GM12878 (cell line): ENCODE measurements at regions not wholly inside any gene's neighbourhood (a gene's known extent, or its start where the extent isn't known, plus 50 kb on each side); places are given as distances from the start of the nearest gene placed in this dataset.
"Not testable (repeated sequence)": the region's sequence is repeated elsewhere in the genome, so short reads cannot be mapped to it uniquely, and the experiment has no call there.

Experiments
- ATAC-seq: fragments of 200-7000 bp; cut with Tn5 transposase; 3 replicates; pipeline ENCODE4 v1.9.1; 2020; ENCODE audit warnings: mild to moderate bottlenecking, moderate library complexity
- BruUV-seq: library from RNA; stranded (reverse); fragments of 400-500 nt; replicated peaks from 2 replicates; lab custom pipeline; 2021; lab: Mats Ljungman, UMichigan
- CTCF ChIA-PET: fragments of 300-600 bp; sonication (Branson Sonifier 250); formaldehyde crosslinking; extraction: SDS; loops from one replicate; lab custom pipeline; 2021; ENCODE audit warnings: inconsistent platforms; lab: Yijun Ruan, JAX
- POLR2A ChIA-PET: fragments of 350-600 bp; formaldehyde crosslinking; extraction: SDS; loops from one replicate; lab custom pipeline; 2021; ENCODE audit warnings: inconsistent platforms; lab: Charles Lee
- RAD21 ChIA-PET: fragments of 300-600 bp; sonication (Branson Sonifier 250); formaldehyde crosslinking; loops from one replicate; lab custom pipeline; 2023; ENCODE audit warnings: antibody characterized with exemption; ENCODE audit not compliant: unreplicated experiment; lab: Charles Lee
- SMC1A ChIA-PET: fragments of 300-600 bp; sonication (Branson Sonifier 250); formaldehyde crosslinking; loops from one replicate; lab custom pipeline; 2023; ENCODE audit not compliant: unreplicated experiment, uncharacterized antibody; lab: Charles Lee
- DNase-seq: peaks from one replicate; pipeline ENCODE4 v3.0.0-alpha.2; 2011; ENCODE audit warnings: low read depth, low spot score
- FAIRE-seq: peaks from 3 replicates; lab custom pipeline; 2011; peaks lifted over from hg19 to GRCh38; lab: Jason Lieb, UNC
- H2AFZ ChIP-seq: 2 replicates; pipeline ENCODE4 v1.6.0; 2011; ENCODE audit warnings: low read depth, low read length, control low read depth; ENCODE audit not compliant: control insufficient read depth
- H3K27ac ChIP-seq: 2 replicates; pipeline ENCODE4 v1.5.1; 2011; ENCODE audit warnings: control low read depth; ENCODE audit not compliant: control insufficient read depth, insufficient read depth
- H3K27me3 ChIP-seq, 2 experiments: replicated peaks in 1 of 2; 2 replicates each; pipeline versions ENCODE4 v1.6.0 to v1.6.1; 2011; ENCODE audit warnings: low read length in 1 of 2; ENCODE audit not compliant: control insufficient read depth in 2 of 2, insufficient read depth in 2 of 2
- H3K36me3 ChIP-seq, 2 experiments: 2 replicates each; pipeline ENCODE4 v1.5.1; 2011; ENCODE audit warnings: low read length in 1 of 2; ENCODE audit not compliant: control insufficient read depth in 2 of 2, insufficient read depth in 2 of 2
- H3K4me1 ChIP-seq: 2 replicates; pipeline ENCODE4 v1.6.1; 2011; ENCODE audit warnings: mild to moderate bottlenecking, low read length, moderate library complexity, mixed read lengths; ENCODE audit not compliant: control insufficient read depth, insufficient read depth
- H3K4me2 ChIP-seq: 2 replicates; pipeline ENCODE4 v1.6.0; 2011; ENCODE audit warnings: control low read depth; ENCODE audit not compliant: control insufficient read depth, insufficient read depth
- H3K4me3 ChIP-seq: fragments of 200-600 bp; sonication (generic); 2 replicates; pipeline ENCODE4 v1.5.1; 2016
- H3K79me2 ChIP-seq: 2 replicates; pipeline ENCODE4 v1.6.0; 2011; ENCODE audit warnings: low read length; ENCODE audit not compliant: control insufficient read depth, insufficient read depth
- H3K9ac ChIP-seq: 2 replicates; pipeline ENCODE4 v1.8.0; 2011; ENCODE audit warnings: low read length, control low read depth, mixed read lengths; ENCODE audit not compliant: control insufficient read depth, insufficient read depth
- H3K9me3 ChIP-seq: replicated peaks from 3 replicates; pipeline ENCODE4 v1.5.1; 2011; ENCODE audit warnings: mild to moderate bottlenecking, low read length; ENCODE audit not compliant: control insufficient read depth, insufficient read depth
- H4K20me1 ChIP-seq: 2 replicates; pipeline ENCODE4 v1.6.0; 2011; ENCODE audit not compliant: control insufficient read depth, insufficient read depth
- BCLAF1 ChIP-seq: fragments of 450-650 bp; IDR thresholded peaks from 2 replicates; pipeline ENCODE4 v1.6.1; 2017; ENCODE audit warnings: antibody characterized with exemption, mild to moderate bottlenecking, moderate library complexity
- EP300 ChIP-seq, 2 experiments: fragments of 150-350 bp in 1 of 2; IDR thresholded peaks; 2 replicates each; pipeline ENCODE4 v1.6.1; 2011 to 2012; ENCODE audit warnings: low read depth in 2 of 2, low read length in 2 of 2, borderline replicate concordance in 1 of 2, improper control_type of control experiment in 1 of 2, inconsistent platforms in 1 of 2; ENCODE audit not compliant: control insufficient read depth in 1 of 2
- HCFC1 ChIP-seq: fragments of 150-350 bp; IDR thresholded peaks from 2 replicates; pipeline ENCODE4 v1.6.1; 2014; ENCODE audit warnings: low read length
- IKZF1 ChIP-seq: fragments of 450-650 bp; conservative IDR thresholded peaks from 2 replicates; pipeline ENCODE4 v1.6.1; 2017; ENCODE audit warnings: antibody characterized with exemption, mild to moderate bottlenecking
- JUND ChIP-seq: IDR thresholded peaks from 2 replicates; pipeline ENCODE4 v1.6.1; 2012; ENCODE audit warnings: low read depth, mild to moderate bottlenecking, low read length, improper control_type of control experiment, moderate library complexity
- MXI1 ChIP-seq: fragments of 150-350 bp; IDR thresholded peaks from 2 replicates; pipeline ENCODE4 v1.6.1; 2011; ENCODE audit warnings: low read depth, mild to moderate bottlenecking, inconsistent platforms, low read length, improper control_type of control experiment
- PAX5 ChIP-seq: IDR thresholded peaks from 2 replicates; pipeline ENCODE4 v1.6.1; 2011; ENCODE audit warnings: low read depth, low read length, borderline replicate concordance
- ZBED1 ChIP-seq: IDR thresholded peaks from 2 replicates; pipeline ENCODE4 v1.6.1; 2016; ENCODE audit warnings: borderline replicate concordance
- WGBS: methylation state at CpG from one replicate; pipeline ENCODE4 v1.1.6; 2016; ENCODE audit warnings: low lambda C conversion rate; ENCODE audit not compliant: insufficient replicate concordance, insufficient coverage; ENCODE audit errors: missing lambda C conversion rate; 5-methylcytosine and 5-hydroxymethylcytosine counted together
- in situ Hi-C: fragments of 300-500 bp; cut with MboI; formaldehyde crosslinking; loops from 9 replicates; pipeline ENCODE4 v1.14.3; 2018; ENCODE audit warnings: mixed read lengths
- intact Hi-C: fragments of 100-400 bp; cut with micrococcal nuclease; formaldehyde crosslinking; loops from one replicate; pipeline ENCODE4 v1.14.2; 2022; ENCODE audit not compliant: unreplicated experiment

- no peak for TF ChIP-seq BCLAF1
- no peak for TF ChIP-seq HCFC1
- TF ChIP-seq, all 136 proteins: peak for 0
Observed at GRCh38 chr14:105952826-105953225, 426.4 kb downstream of the TMEM121 start (continued).

- intact Hi-C loops, H3K27me3 ChIP-seq, H3K4me2 ChIP-seq, POLR2A ChIA-PET, H3K9me3 ChIP-seq, H4K20me1 ChIP-seq, CTCF ChIA-PET, H3K27ac ChIP-seq, BruUV-seq, H3K79me2 ChIP-seq, FAIRE-seq, RAD21 ChIA-PET, H3K36me3 ChIP-seq, SMC1A ChIA-PET, H3K4me3 ChIP-seq, H2AFZ ChIP-seq, DNase-seq, H3K4me1 ChIP-seq, H3K9ac ChIP-seq, ATAC-seq, in situ Hi-C loops: not testable (repeated sequence)
- WGBS = no CpG with 5 or more reads among the region's 6 CpGs
Observed at GRCh38 chr14:105961625-105962024, 435.2 kb downstream of the TMEM121 start.

- FAIRE-seq (no peak), DNase-seq (no peak), ATAC-seq (no peak)
- H3K27me3 ChIP-seq = no peaks in the 10 kb centered on the region
- no peak overlapping the region for H2AFZ ChIP-seq
- no peak overlapping the region for H3K4me2 ChIP-seq
- no peak overlapping the region for H3K9ac ChIP-seq
- no peaks in the 10 kb centered on the region for H3K79me2 ChIP-seq
- SMC1A ChIA-PET = no interaction called here
- no peaks in the 10 kb centered on the region for H3K4me1 ChIP-seq
- in situ Hi-C loops = no loop called here
- H4K20me1 ChIP-seq = no peaks in the 10 kb centered on the region
- POLR2A ChIA-PET = no interaction called here
- H3K9me3 ChIP-seq = no peaks in the 10 kb centered on the region
- H3K4me3 ChIP-seq = no peak overlapping the region
- no CpG with 5 or more reads among the region's 3 CpGs for WGBS
- RAD21 ChIA-PET = no interaction called here
- intact Hi-C loops = no loop called here
- no peak overlapping the region for H3K27ac ChIP-seq
- no peaks in the 10 kb centered on the region for H3K36me3 ChIP-seq
- CTCF ChIA-PET = no interaction called here
- no TSS peak for BruUV-seq
- TF ChIP-seq PAX5 = no peak
- no peak for TF ChIP-seq MXI1
- TF ChIP-seq ZBED1 = no peak
- no peak for TF ChIP-seq IKZF1
- TF ChIP-seq EP300 (IDR thresholded peaks at IDR 0.05; ENCODE audit: borderline replicate concordance in 1 of 2, control insufficient read depth in 1 of 2, low read depth in 2 of 2, low read length in 2 of 2) = no peak
- TF ChIP-seq JUND = no peak
Observed at GRCh38 chr14:105962532-105962931, 436.1 kb downstream of the TMEM121 start.
